ENCODE measurements at regions not wholly inside any gene's neighbourhood (a gene's known extent, or its start where the extent isn't known, plus 50 kb on each side); places are given as distances from the start of the nearest gene placed in this dataset.

- no peak for DNase-seq (ENCODE audit: low read depth, low spot score)
- H3K36me3 ChIP-seq (ENCODE audit: control insufficient read depth in 2 of 2, extremely low read depth in 1 of 2, insufficient read depth in 2 of 2, low read length in 2 of 2): no peaks in the 10 kb centered on the region
- H3K9me1 ChIP-seq (replicated peaks; ENCODE audit: control insufficient read depth, extremely low read depth, insufficient read depth, low read length): no peaks in the 10 kb centered on the region
- H3K27ac ChIP-seq (ENCODE audit: insufficient read depth, low read depth, low read length): no peak overlapping the region
- FAIRE-seq: no peak
- H3K79me2 ChIP-seq (ENCODE audit: control insufficient read depth, insufficient read depth, low read length): no peaks in the 10 kb centered on the region
- TF ChIP-seq POLR2A (IDR thresholded peaks at IDR 0.05; ENCODE audit: low read depth, low read length): no peak
- no peak for TF ChIP-seq POLR2AphosphoS5 (IDR thresholded peaks at IDR 0.05; ENCODE audit: insufficient read depth, low read depth, low read length)
- TF ChIP-seq GATA2 (IDR thresholded peaks at IDR 0.05; ENCODE audit: insufficient read depth, insufficient read length, low read depth, low read length): no peak
- no peak for TF ChIP-seq FOS (IDR thresholded peaks at IDR 0.05; ENCODE audit: borderline replicate concordance, insufficient read depth, low read length)
- no peak for TF ChIP-seq JUN (IDR thresholded peaks at IDR 0.05; ENCODE audit: borderline replicate concordance, insufficient read depth, insufficient read length, low read depth)
- TF ChIP-seq, protein P1, sequence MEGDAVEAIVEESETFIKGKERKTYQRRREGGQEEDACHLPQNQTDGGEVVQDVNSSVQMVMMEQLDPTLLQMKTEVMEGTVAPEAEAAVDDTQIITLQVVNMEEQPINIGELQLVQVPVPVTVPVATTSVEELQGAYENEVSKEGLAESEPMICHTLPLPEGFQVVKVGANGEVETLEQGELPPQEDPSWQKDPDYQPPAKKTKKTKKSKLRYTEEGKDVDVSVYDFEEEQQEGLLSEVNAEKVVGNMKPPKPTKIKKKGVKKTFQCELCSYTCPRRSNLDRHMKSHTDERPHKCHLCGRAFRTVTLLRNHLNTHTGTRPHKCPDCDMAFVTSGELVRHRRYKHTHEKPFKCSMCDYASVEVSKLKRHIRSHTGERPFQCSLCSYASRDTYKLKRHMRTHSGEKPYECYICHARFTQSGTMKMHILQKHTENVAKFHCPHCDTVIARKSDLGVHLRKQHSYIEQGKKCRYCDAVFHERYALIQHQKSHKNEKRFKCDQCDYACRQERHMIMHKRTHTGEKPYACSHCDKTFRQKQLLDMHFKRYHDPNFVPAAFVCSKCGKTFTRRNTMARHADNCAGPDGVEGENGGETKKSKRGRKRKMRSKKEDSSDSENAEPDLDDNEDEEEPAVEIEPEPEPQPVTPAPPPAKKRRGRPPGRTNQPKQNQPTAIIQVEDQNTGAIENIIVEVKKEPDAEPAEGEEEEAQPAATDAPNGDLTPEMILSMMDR (IDR thresholded peaks at IDR 0.05; ENCODE audit: extremely low read depth in 1 of 2, insufficient read depth in 1 of 2, low read depth in 1 of 2, low read length in 2 of 2): no peak
- no peak for TF ChIP-seq EZH2 (IDR thresholded peaks at IDR 0.05; ENCODE audit: borderline replicate concordance, low read depth, low read length, severe bottlenecking)
- TF ChIP-seq MAX (IDR thresholded peaks at IDR 0.05; ENCODE audit: insufficient read depth, insufficient read length): no peak
- no peak for TF ChIP-seq MYC (IDR thresholded peaks at IDR 0.05; ENCODE audit: low read depth, low read length)
- H3K9ac ChIP-seq (replicated peaks; ENCODE audit: extremely low read depth, insufficient read depth, low read length): no peak overlapping the region
- no peak overlapping the region for H3K4me2 ChIP-seq (ENCODE audit: insufficient read depth, low read length)
- no peak overlapping the region for H3K4me3 ChIP-seq (replicated peaks in 1 of 3; ENCODE audit: insufficient read depth in 1 of 3, low read depth in 1 of 3, low read length in 3 of 3)
- ChIA-PET POLR2A (no interaction called here), CTCF (no interaction called here)
- intact Hi-C loops (cut with micrococcal nuclease): no loop called here
- no TSS peak for BruUV-seq (replicated peaks)
- H3K4me1 ChIP-seq (ENCODE audit: control insufficient read depth, extremely low read depth, insufficient read depth, low read length): no peaks in the 10 kb centered on the region
- no peaks in the 10 kb centered on the region for H4K20me1 ChIP-seq (replicated peaks; ENCODE audit: control insufficient read depth, extremely low read depth, insufficient read depth, low read length)
- peaks cover 6% of the 10 kb centered on the region for H3K9me3 ChIP-seq (replicated peaks; ENCODE audit: control insufficient read depth, insufficient read depth, low read length)
- dilution Hi-C loops (cut with MboI; ENCODE audit: extremely low pct_ligation_motif_present, low sequenced_read_pairs): no loop called here
- no peaks in the 10 kb centered on the region for H3K27me3 ChIP-seq (ENCODE audit: control insufficient read depth in 2 of 2, insufficient read depth in 2 of 2, low read length in 2 of 2)
- H2AFZ ChIP-seq (ENCODE audit: low read depth, low read length): no peak overlapping the region
Observed at GRCh38 chr19:28899703-28900102, 313.2 kb downstream of the UQCRFS1 start.

All from endothelial cell of umbilical vein (primary cell).